ENCODE measurements at regions not wholly inside any gene's neighbourhood (a gene's known extent, or its start where the extent isn't known, plus 50 kb on each side); places are given as distances from the start of the nearest gene placed in this dataset.
"Not testable (repeated sequence)": the region's sequence is repeated elsewhere in the genome, so short reads cannot be mapped to it uniquely, and the experiment has no call there.

GRCh38 chr10:124192664-124193308 lies 99.4 kb upstream of the CHST15 start:
- WGBS, 3 donors: 87 to 90% (median 88%) methylated on average over 5 of the region's 5 CpGs
- H3K27ac ChIP-seq (ENCODE audit: low read depth, low read length): not testable (repeated sequence)

GRCh38 chr10:124190476-124190875 lies 97.1 kb upstream of the CHST15 start:
- not testable (repeated sequence) for H3K27ac ChIP-seq (ENCODE audit: low read depth, low read length)
- 52 to 79% (median 75%) methylated on average over 2 of the region's 2 CpGs for whole genome bisulfite sequencing, 3 donors

GRCh38 chr10:124186956-124187355 lies 93.6 kb upstream of the CHST15 start:
- WGBS, 3 donors: 81 to 92% (median 89%) methylated on average over 7 of the region's 7 CpGs
- H3K27ac ChIP-seq (ENCODE audit: low read depth, low read length): no peak overlapping the region

- no peak overlapping the region for H3K27ac ChIP-seq (ENCODE audit: low read depth, low read length)
- 59 to 75% (median 70%) methylated on average over 8 of the region's 8 CpGs for WGBS, 3 donors
Observed at GRCh38 chr10:124185084-124185483, 91.7 kb upstream of the CHST15 start.

- 92 to 100% (median 92%) methylated on average over 3 of the region's 3 CpGs for WGBS, 3 donors
- H3K27ac ChIP-seq (ENCODE audit: low read depth, low read length): no peak overlapping the region
Observed at GRCh38 chr10:124184208-124184830, 90.9 kb upstream of the CHST15 start.

GRCh38 chr10:124183617-124184016 lies 90.2 kb upstream of the CHST15 start:
- 86 to 92% (median 88%) methylated on average over 7 of the region's 7 CpGs for WGBS, 3 donors

GRCh38 chr10:124182088-124182541 lies 88.7 kb upstream of the CHST15 start:
- 78 to 94% (median 90%) methylated on average over 17 of the region's 17 CpGs for WGBS, 3 donors
- H3K27ac ChIP-seq (ENCODE audit: low read depth, low read length): no peak overlapping the region

More at GRCh38 chr10:124183617-124184016, 90.2 kb upstream of the CHST15 start:
- no peak overlapping the region for H3K27ac ChIP-seq (ENCODE audit: low read depth, low read length)

GRCh38 chr10:124181656-124182055 lies 88.3 kb upstream of the CHST15 start:
- no peak overlapping the region for H3K27ac ChIP-seq (ENCODE audit: low read depth, low read length)
- 80 to 89% (median 80%) methylated on average over 8 of the region's 8 CpGs for WGBS, 3 donors

- no peak overlapping the region for H3K27ac ChIP-seq (ENCODE audit: low read depth, low read length)
- 88 to 97% (median 96%) methylated on average over 10 of the region's 10 CpGs for WGBS, 3 donors
Observed at GRCh38 chr10:124180947-124181549, 87.7 kb upstream of the CHST15 start.

GRCh38 chr10:124180044-124180745 lies 86.8 kb upstream of the CHST15 start:
- no peak overlapping the region for H3K27ac ChIP-seq (ENCODE audit: low read depth, low read length)
- WGBS, 3 donors: 69 to 72% (median 69%) methylated on average over 8 of the region's 8 CpGs

GRCh38 chr10:124179308-124180043 lies 86.1 kb upstream of the CHST15 start:
- WGBS, 3 donors: 83 to 98% (median 95%) methylated on average over 3 of the region's 3 CpGs
- H3K27ac ChIP-seq (ENCODE audit: low read depth, low read length): no peak overlapping the region

- H3K27ac ChIP-seq (ENCODE audit: low read depth, low read length): no peak overlapping the region
- WGBS, 3 donors: 74 to 87% (median 87%) methylated on average over 5 of the region's 5 CpGs
Observed at GRCh38 chr10:124177180-124177518, 83.8 kb upstream of the CHST15 start.

- WGBS, 3 donors: 62 to 74% (median 68%) methylated on average over 15 of the region's 15 CpGs
Observed at GRCh38 chr10:124176349-124177179, 83.2 kb upstream of the CHST15 start.

GRCh38 chr10:124175701-124176348 lies 82.4 kb upstream of the CHST15 start:
- WGBS, 3 donors: 71 to 80% (median 80%) methylated on average over 10 of the region's 10 CpGs
- H3K27ac ChIP-seq (ENCODE audit: low read depth, low read length): no peak overlapping the region

More at GRCh38 chr10:124176349-124177179, 83.2 kb upstream of the CHST15 start:
- H3K27ac ChIP-seq (ENCODE audit: low read depth, low read length): no peak overlapping the region

GRCh38 chr10:124174673-124175645 lies 81.6 kb upstream of the CHST15 start:
- WGBS, 3 donors: 87 to 92% (median 92%) methylated on average over 10 of the region's 10 CpGs
- H3K27ac ChIP-seq (ENCODE audit: low read depth, low read length): no peak overlapping the region

- H3K27ac ChIP-seq (ENCODE audit: low read depth, low read length): no peak overlapping the region
- 80 to 96% (median 95%) methylated on average over 15 of the region's 15 CpGs for WGBS, 3 donors
Observed at GRCh38 chr10:124174071-124174566, 80.7 kb upstream of the CHST15 start.

Measured in adipose tissue (tissue), 3 donors.